MM.1S (cell line): ENCODE measurements at regions not wholly inside any gene's neighbourhood (a gene's known extent, or its start where the extent isn't known, plus 50 kb on each side); places are given as distances from the start of the nearest gene placed in this dataset.

Source experiments
- EZH2 ChIP-seq: fragments of 300-600 bp; sonication (generic); optimal IDR thresholded peaks from 2 replicates; pipeline ENCODE3; 2017; ENCODE audit warnings: low read depth, mild to moderate bottlenecking, antibody characterized with exemption, low read length, mixed read lengths
- EZH2phosphoT487 ChIP-seq: fragments of 300-600 bp; sonication (generic); IDR thresholded peaks from 2 replicates; pipeline ENCODE4 v1.6.1; 2018; ENCODE audit warnings: antibody characterized with exemption, low read length
- TF ChIP-seq, protein P1 (sequence below): fragments of 300-600 bp; sonication (generic); IDR thresholded peaks from 2 replicates; pipeline ENCODE4 v1.5.1; 2016; ENCODE audit warnings: antibody characterized with exemption, low read length, mixed read lengths

DNA sequence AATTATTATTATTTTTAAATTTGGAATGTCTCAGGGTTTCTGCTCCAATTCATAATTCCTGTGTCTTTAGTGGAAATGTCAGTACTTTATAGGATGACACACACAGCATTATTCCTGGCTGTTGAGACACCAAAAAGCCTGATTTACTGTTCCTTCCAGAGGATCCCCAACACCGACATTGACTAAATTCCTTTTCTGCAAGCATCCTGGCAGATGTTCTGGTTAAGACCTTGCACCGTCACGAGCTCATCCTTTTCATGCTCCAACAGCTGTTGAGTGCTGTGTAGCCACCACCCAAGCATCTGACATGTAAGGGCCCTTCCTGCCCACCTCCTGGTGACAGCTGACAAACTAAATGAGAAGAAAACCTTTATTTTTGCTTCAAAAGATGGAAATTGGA lies 284.3 kb upstream of the SULF2 start:
- TF ChIP-seq, protein P1, sequence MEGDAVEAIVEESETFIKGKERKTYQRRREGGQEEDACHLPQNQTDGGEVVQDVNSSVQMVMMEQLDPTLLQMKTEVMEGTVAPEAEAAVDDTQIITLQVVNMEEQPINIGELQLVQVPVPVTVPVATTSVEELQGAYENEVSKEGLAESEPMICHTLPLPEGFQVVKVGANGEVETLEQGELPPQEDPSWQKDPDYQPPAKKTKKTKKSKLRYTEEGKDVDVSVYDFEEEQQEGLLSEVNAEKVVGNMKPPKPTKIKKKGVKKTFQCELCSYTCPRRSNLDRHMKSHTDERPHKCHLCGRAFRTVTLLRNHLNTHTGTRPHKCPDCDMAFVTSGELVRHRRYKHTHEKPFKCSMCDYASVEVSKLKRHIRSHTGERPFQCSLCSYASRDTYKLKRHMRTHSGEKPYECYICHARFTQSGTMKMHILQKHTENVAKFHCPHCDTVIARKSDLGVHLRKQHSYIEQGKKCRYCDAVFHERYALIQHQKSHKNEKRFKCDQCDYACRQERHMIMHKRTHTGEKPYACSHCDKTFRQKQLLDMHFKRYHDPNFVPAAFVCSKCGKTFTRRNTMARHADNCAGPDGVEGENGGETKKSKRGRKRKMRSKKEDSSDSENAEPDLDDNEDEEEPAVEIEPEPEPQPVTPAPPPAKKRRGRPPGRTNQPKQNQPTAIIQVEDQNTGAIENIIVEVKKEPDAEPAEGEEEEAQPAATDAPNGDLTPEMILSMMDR: no peak
- TF ChIP-seq EZH2phosphoT487: no peak
- TF ChIP-seq EZH2: no peak
